ENCODE measurements at regions not wholly inside any gene's neighbourhood (a gene's known extent, or its start where the extent isn't known, plus 50 kb on each side); places are given as distances from the start of the nearest gene placed in this dataset.

DNA sequence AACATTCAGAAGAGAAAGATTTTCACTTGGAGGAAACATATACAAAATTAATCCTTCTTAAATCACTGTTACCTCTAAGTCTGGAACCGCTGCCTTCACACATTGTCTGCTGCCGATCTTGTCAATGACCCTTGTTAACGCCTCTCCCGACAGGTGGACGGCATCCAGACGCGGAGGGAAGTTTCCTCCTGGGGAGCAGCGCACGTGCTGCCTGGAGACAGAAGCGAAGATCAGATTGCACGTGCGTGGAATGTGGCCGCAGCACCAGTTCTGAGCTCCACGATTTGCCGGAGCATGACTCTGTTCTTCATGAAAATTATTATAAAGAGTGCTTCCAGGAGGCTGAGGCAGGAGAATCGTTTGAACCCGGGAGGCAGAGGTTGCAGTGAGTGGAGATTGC lies 183.6 kb upstream of the IRX4 start:
- TF ChIP-seq HDAC6 (IDR thresholded peaks at IDR 0.05; ENCODE audit: low read depth, low read length) (no peak), EGR1 (IDR thresholded peaks at IDR 0.05; ENCODE audit: borderline replicate concordance, low read depth, low read length) (no peak), EZH2 (IDR thresholded peaks at IDR 0.05; ENCODE audit: low read depth, low read length, severe bottlenecking) (no peak), KDM1A (IDR thresholded peaks at IDR 0.05; ENCODE audit: borderline replicate concordance, low read length) (no peak), CTCF (IDR thresholded peaks at IDR 0.05; ENCODE audit: control extremely low read depth in 1 of 3, insufficient read depth in 1 of 3, low read depth in 1 of 3, low read length in 3 of 3) (no peak), TAF1 (IDR thresholded peaks at IDR 0.05; ENCODE audit: low read depth, low read length) (no peak), SIRT6 (IDR thresholded peaks at IDR 0.05; ENCODE audit: low read length) (no peak), ATF2 (IDR thresholded peaks at IDR 0.05; ENCODE audit: low read length) (no peak), RFX5 (IDR thresholded peaks at IDR 0.05; ENCODE audit: borderline replicate concordance, low read depth, low read length) (no peak), SRF (IDR thresholded peaks at IDR 0.05; ENCODE audit: low read depth, low read length) (no peak), NANOG (IDR thresholded peaks at IDR 0.05; ENCODE audit: insufficient read depth, low read depth, low read length, poor library complexity, severe bottlenecking) (no peak), SUZ12 (IDR thresholded peaks at IDR 0.05; ENCODE audit: low read length) (no peak)

Data from H1 (cell line).